DMS153 (cell line): ENCODE measurements at regions not wholly inside any gene's neighbourhood (a gene's known extent, or its start where the extent isn't known, plus 50 kb on each side); places are given as distances from the start of the nearest gene placed in this dataset.
"Not testable (repeated sequence)": the region's sequence is repeated elsewhere in the genome, so short reads cannot be mapped to it uniquely, and the experiment has no call there.

Source experiments
- DNase-seq: peaks from one replicate; lab custom pipeline; 2025; lab: John Stamatoyannopoulos, UW

- DNase-seq: no peak
Measured at GRCh38 chr7:4319280-4319679, 362.8 kb upstream of the FOXK1 start.

GRCh38 chr7:4325732-4326131 is 356.4 kb upstream of the FOXK1 start:
- DNase-seq: no peak

- DNase-seq: no peak
Measured at GRCh38 chr7:4331711-4332110, 350.4 kb upstream of the FOXK1 start.

GRCh38 chr7:4338556-4338955 is 343.5 kb upstream of the FOXK1 start:
- DNase-seq: no peak

GRCh38 chr7:4343272-4344247 is 338.5 kb upstream of the FOXK1 start:
- DNase-seq: no peak

- DNase-seq: no peak
Measured at GRCh38 chr7:4345004-4345403, 337.1 kb upstream of the FOXK1 start.

- no peak for DNase-seq
Measured at GRCh38 chr7:4352069-4352468, 330.0 kb upstream of the FOXK1 start.

GRCh38 chr7:4361774-4362173 is 320.3 kb upstream of the FOXK1 start:
- no peak for DNase-seq

GRCh38 chr7:4383584-4383983 is 298.5 kb upstream of the FOXK1 start:
- DNase-seq: no peak

- peak; percentile 87 for DNase-seq
Measured at GRCh38 chr7:4386190-4386589, 295.9 kb upstream of the FOXK1 start.

- DNase-seq: not testable (repeated sequence)
Measured at GRCh38 chr7:4391103-4391502, 291.0 kb upstream of the FOXK1 start.

GRCh38 chr7:4394736-4395135 is 287.4 kb upstream of the FOXK1 start:
- DNase-seq: no peak

- DNase-seq: no peak
Measured at GRCh38 chr7:4399121-4399520, 283.0 kb upstream of the FOXK1 start.

GRCh38 chr7:4399596-4399995 is 282.5 kb upstream of the FOXK1 start:
- DNase-seq: no peak

- no peak for DNase-seq
Measured at GRCh38 chr7:4406288-4407058, 275.6 kb upstream of the FOXK1 start.

GRCh38 chr7:4409946-4410345 is 272.1 kb upstream of the FOXK1 start:
- no peak for DNase-seq

- peak; percentile 27 for DNase-seq
Measured at GRCh38 chr7:4416396-4417056, 265.6 kb upstream of the FOXK1 start.

- no peak for DNase-seq
Measured at GRCh38 chr7:4428526-4428925, 253.6 kb upstream of the FOXK1 start.

- DNase-seq: no peak
Measured at GRCh38 chr7:4430227-4430626, 251.9 kb upstream of the FOXK1 start.

GRCh38 chr7:4434306-4434705 is 247.8 kb upstream of the FOXK1 start:
- DNase-seq: no peak

- no peak for DNase-seq
Measured at GRCh38 chr7:4436361-4436895, 245.7 kb upstream of the FOXK1 start.

GRCh38 chr7:4436936-4437335 is 245.2 kb upstream of the FOXK1 start:
- DNase-seq: no peak
